Loucy (cell line): ENCODE measurements at regions not wholly inside any gene's neighbourhood (a gene's known extent, or its start where the extent isn't known, plus 50 kb on each side); places are given as distances from the start of the nearest gene placed in this dataset.

Experiments used
- CTCF ChIP-seq: fragments of 200-600 bp; sonication (generic); conservative IDR thresholded peaks from 2 replicates; pipeline ENCODE4 v1.5.1; 2014; ENCODE audit warnings: mild to moderate bottlenecking, antibody characterized with exemption, low read length
- EZH2phosphoT487 ChIP-seq: fragments of 200-600 bp; IDR thresholded peaks from 2 replicates; pipeline ENCODE4 v1.6.1; 2018; ENCODE audit warnings: antibody characterized with exemption, mild to moderate bottlenecking, moderate library complexity, borderline replicate concordance

- TF ChIP-seq CTCF (no peak), EZH2phosphoT487 (no peak)
These were observed 191.0 kb upstream of the AFF2 start for GRCh38 chrX:148309413-148309812.
